Right lobe of liver (tissue), 6 donors: ENCODE measurements at regions not wholly inside any gene's neighbourhood (a gene's known extent, or its start where the extent isn't known, plus 50 kb on each side); places are given as distances from the start of the nearest gene placed in this dataset.

Source experiments
- ATAC-seq, 4 donors: fragments of 200-7000 bp; cut with Tn5 transposase; one replicate each; pipeline ENCODE4 v1.9.1; 2020; ENCODE audit warnings: mild to moderate bottlenecking in 4 of 4, moderate library complexity in 4 of 4
- DNase-seq, 3 donors: peaks; one replicate each; pipeline ENCODE4 v3.0.0-alpha.2; 2020
- H3K27ac ChIP-seq, 3 donors: fragments of 200-600 bp; one replicate each; pipeline ENCODE4 v1.8.0; 2022
- H3K27me3 ChIP-seq, 2 donors: fragments of 200-600 bp; one replicate each; pipeline ENCODE4 v1.8.0; 2022
- H3K36me3 ChIP-seq, 4 donors: fragments of 200-600 bp; sonication (generic) in 1 of 4; one replicate each; pipeline versions ENCODE4 v1.5.1 to v1.8.0; 2017 to 2022; ENCODE audit warnings: control low read depth in 1 of 4
- H3K4me1 ChIP-seq, 4 donors: fragments of 200-600 bp; sonication (generic) in 1 of 4; one replicate each; pipeline versions ENCODE4 v1.5.1 to v1.8.0; 2017 to 2022; ENCODE audit warnings: control low read depth in 1 of 4
- H3K4me3 ChIP-seq, 3 donors: fragments of 200-600 bp; one replicate each; pipeline ENCODE4 v1.8.0; 2022
- H3K9me3 ChIP-seq, 4 donors: fragments of 200-600 bp; sonication (generic) in 1 of 4; one replicate each; pipeline versions ENCODE4 v1.5.1 to v1.8.0; 2017 to 2022; ENCODE audit warnings: control low read depth in 1 of 4
- POLR2A ChIP-seq: fragments of 450-650 bp; IDR thresholded peaks from one replicate; pipeline ENCODE4 v1.6.1; 2017; ENCODE audit warnings: antibody characterized with exemption, mild to moderate bottlenecking
- WGBS: methylation state at CpG from one replicate; pipeline ENCODE4 v1.1.6; 2018; ENCODE audit warnings: low coverage, low lambda C conversion rate; ENCODE audit not compliant: insufficient coverage; ENCODE audit errors: missing lambda C conversion rate; 5-methylcytosine and 5-hydroxymethylcytosine counted together
- intact Hi-C, 2 donors: fragments of 100-400 bp; cut with DNase I; formaldehyde crosslinking; loops; one replicate each; pipeline versions ENCODE4 v1.11.2 to v1.14.1; 2022
- TF ChIP-seq, protein P1 (sequence below), 4 donors: fragments of 200-600 bp in 3 of 4; fragments of 450-650 bp in 1 of 4; IDR thresholded peaks; one replicate each; pipeline versions ENCODE4 v1.5.1 to v1.8.0; 2016 to 2022; ENCODE audit warnings: antibody characterized with exemption in 4 of 4, mild to moderate bottlenecking in 2 of 4
- donor health status: DM: no; HTN: yes; CAD: no.
- donor health status: DM: no; HTN: no; CAD: no.
- donor health status: DM: no; HTN: no; CAD: no.
- donor health status: DM: no; HTN: yes; CAD: no.
- donor health status: DM: no; HTN: yes; CAD: no.

DNA sequence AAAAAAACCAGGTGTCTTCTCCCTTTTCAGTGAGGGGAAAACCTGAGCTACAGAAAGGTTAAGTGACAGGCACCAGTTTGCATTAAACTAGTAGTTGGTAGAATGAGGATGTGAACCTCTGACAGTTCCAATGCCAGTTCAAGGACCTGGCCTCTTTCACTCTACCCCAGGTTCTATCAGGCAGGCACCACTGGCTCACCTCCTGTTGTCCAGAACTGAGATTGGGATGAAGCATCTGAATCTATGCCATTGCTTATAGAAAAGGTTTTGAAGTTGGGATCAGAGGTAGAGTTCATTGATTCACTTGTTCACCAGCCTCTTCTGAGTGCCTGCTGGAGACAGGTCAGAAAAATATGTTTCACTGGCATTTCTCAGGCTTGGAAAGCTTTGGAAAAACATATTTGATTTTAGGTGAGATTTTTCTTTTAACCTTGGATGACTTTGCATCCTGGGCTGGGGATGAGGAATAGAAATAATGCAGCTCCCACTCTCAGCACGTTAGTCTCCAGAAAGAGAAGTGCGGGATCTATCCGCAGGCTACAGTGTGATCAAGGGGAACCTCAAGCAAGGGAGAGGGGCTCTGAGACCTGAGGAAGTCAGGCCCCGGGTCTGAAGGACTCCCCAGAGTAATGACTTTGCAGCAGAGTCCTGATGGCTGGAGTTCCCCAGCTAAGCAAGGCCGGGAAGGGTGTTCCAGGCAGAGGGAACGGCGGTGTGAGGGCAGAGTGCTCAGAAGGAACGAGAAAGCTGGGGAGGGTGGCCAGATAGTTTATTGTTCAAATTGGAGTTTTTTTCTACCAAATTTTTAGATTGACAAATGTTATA is 250.3 kb downstream of the MYCN start:
- no peak for ATAC-seq
- DNase-seq = no peak
- H3K9me3 ChIP-seq = no peaks in the 10 kb centered on the region
- TF ChIP-seq, protein P1, sequence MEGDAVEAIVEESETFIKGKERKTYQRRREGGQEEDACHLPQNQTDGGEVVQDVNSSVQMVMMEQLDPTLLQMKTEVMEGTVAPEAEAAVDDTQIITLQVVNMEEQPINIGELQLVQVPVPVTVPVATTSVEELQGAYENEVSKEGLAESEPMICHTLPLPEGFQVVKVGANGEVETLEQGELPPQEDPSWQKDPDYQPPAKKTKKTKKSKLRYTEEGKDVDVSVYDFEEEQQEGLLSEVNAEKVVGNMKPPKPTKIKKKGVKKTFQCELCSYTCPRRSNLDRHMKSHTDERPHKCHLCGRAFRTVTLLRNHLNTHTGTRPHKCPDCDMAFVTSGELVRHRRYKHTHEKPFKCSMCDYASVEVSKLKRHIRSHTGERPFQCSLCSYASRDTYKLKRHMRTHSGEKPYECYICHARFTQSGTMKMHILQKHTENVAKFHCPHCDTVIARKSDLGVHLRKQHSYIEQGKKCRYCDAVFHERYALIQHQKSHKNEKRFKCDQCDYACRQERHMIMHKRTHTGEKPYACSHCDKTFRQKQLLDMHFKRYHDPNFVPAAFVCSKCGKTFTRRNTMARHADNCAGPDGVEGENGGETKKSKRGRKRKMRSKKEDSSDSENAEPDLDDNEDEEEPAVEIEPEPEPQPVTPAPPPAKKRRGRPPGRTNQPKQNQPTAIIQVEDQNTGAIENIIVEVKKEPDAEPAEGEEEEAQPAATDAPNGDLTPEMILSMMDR (IDR thresholded peaks at IDR 0.05) = no peak
- no peak for TF ChIP-seq POLR2A
- no peaks in the 10 kb centered on the region for H3K36me3 ChIP-seq
- H3K4me1 ChIP-seq = no peaks in the 10 kb centered on the region
- no peak overlapping the region for H3K4me3 ChIP-seq
- no peak overlapping the region for H3K27ac ChIP-seq
- H3K27me3 ChIP-seq = no peaks in the 10 kb centered on the region
- intact Hi-C loops = no loop called here
- 74% methylated on average over 7 of the region's 8 CpGs for WGBS

DNA sequence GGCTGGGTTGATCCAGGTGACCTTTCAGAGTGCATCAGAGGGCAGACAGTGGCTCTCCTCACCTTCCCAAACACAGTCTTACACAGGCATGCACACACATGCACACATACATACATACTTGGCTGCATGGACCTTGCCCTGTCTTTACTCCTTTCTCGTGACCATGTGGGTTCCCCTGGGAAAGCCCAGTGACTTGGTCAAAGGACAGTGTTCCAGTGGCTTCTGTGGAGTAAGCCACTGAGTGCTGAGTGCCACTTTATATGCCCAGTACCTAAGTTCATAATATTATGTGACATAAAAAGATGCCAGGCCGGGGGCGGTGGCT is 249.4 kb downstream of the MYCN start:
- no peaks in the 10 kb centered on the region for H3K9me3 ChIP-seq
- DNase-seq (no peak), ATAC-seq (no peak)
- H3K27me3 ChIP-seq = no peaks in the 10 kb centered on the region
- H3K4me1 ChIP-seq = no peaks in the 10 kb centered on the region
- intact Hi-C loops = no loop called here
- H3K36me3 ChIP-seq = no peaks in the 10 kb centered on the region
- WGBS = 95% methylated on average over 2 of the region's 3 CpGs
- TF ChIP-seq, protein P1 (IDR thresholded peaks at IDR 0.05) = no peak
- no peak for TF ChIP-seq POLR2A
- H3K27ac ChIP-seq = no peak overlapping the region
- H3K4me3 ChIP-seq = no peak overlapping the region

DNA sequence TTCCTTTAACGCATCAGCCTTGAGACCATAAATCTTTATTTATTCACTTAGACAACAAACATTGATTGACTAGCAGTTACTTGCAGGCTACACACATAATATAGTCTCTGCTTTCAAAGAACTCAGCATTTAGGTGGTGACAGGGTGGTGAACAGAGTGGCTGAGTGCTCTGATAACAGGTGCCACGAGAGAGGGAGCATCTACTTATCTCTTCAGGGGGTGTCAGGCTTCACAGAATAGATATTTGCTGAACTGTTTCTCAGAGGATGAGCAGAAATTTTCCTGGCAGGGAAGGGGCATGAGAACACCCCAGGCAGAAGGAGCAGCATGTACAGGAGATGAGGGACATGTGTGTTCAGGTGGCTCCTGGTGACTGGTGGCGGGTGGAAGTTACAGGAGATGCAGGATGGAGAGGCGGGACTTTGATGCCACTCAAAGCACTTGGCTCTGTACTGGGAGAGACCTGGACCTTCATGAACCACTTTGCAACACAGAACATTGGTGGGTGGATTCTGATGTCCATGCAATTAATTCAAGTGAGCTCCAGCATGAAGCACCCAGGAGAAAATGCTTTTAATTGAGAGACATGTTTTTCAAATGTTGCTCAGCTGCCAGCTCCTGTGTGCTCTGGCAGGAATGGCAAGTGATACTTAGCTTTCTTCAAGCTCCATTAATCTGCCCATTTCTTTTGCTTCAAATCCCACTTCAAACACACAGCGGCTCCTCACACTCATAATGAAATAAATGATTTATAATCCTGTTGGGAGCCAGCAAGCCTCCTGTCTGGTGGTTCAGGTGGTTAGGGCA is 248.9 kb downstream of the MYCN start:
- intact Hi-C loops = no loop called here
- ATAC-seq = no peak
- 64% methylated on average over 4 of the region's 5 CpGs for WGBS
- no peak for DNase-seq
- no peaks in the 10 kb centered on the region for H3K9me3 ChIP-seq
- no peaks in the 10 kb centered on the region for H3K4me1 ChIP-seq
- no peaks in the 10 kb centered on the region for H3K36me3 ChIP-seq
- H3K27ac ChIP-seq = no peak overlapping the region
- H3K4me3 ChIP-seq = no peak overlapping the region
- H3K27me3 ChIP-seq = no peaks in the 10 kb centered on the region
- TF ChIP-seq, protein P1 (IDR thresholded peaks at IDR 0.05) = no peak
- TF ChIP-seq POLR2A = no peak

- intact Hi-C loops = no loop called here
- no peak overlapping the region for H3K4me3 ChIP-seq
Observed at GRCh38 chr2:16188261-16188890, 248.0 kb downstream of the MYCN start.

More at GRCh38 chr2:16188261-16188890, 248.0 kb downstream of the MYCN start:
- no peak for ATAC-seq
- Histone ChIP-seq H3K36me3 (no peaks in the 10 kb centered on the region), H3K27ac (no peak overlapping the region), H3K27me3 (no peaks in the 10 kb centered on the region), H3K4me1 (no peaks in the 10 kb centered on the region), H3K9me3 (no peaks in the 10 kb centered on the region)
- no peak for DNase-seq
- WGBS = 57% methylated on average over 4 of the region's 4 CpGs
- TF ChIP-seq, protein P1 (IDR thresholded peaks at IDR 0.05) = no peak
- no peak for TF ChIP-seq POLR2A
